Suprapubic skin (tissue), 4 donors: ENCODE measurements at regions not wholly inside any gene's neighbourhood (a gene's known extent, or its start where the extent isn't known, plus 50 kb on each side); places are given as distances from the start of the nearest gene placed in this dataset.

Experiments used
- DNase-seq, 2 donors: peaks; one replicate each; pipeline ENCODE4 v3.0.0-alpha.2; 2019; ENCODE audit warnings: low spot score in 2 of 2
- H3K27ac ChIP-seq: fragments of 200-600 bp; sonication (generic); one replicate; pipeline ENCODE4 v1.5.1; 2019
- H3K27me3 ChIP-seq: fragments of 200-600 bp; sonication (generic); one replicate; pipeline ENCODE4 v1.5.1; 2019
- H3K36me3 ChIP-seq: fragments of 200-600 bp; sonication (generic); one replicate; pipeline ENCODE4 v1.5.1; 2019
- H3K4me1 ChIP-seq: fragments of 200-600 bp; sonication (generic); one replicate; pipeline ENCODE4 v1.5.1; 2019
- H3K4me3 ChIP-seq: fragments of 200-600 bp; sonication (generic); one replicate; pipeline ENCODE4 v1.5.1; 2019; ENCODE audit warnings: mild to moderate bottlenecking
- H3K9me3 ChIP-seq: fragments of 200-600 bp; sonication (generic); one replicate; pipeline ENCODE4 v1.5.1; 2019
- CTCF ChIP-seq, 2 donors: fragments of 200-600 bp in 1 of 2; fragments of 450-650 bp in 1 of 2; sonication (generic) in 1 of 2; IDR thresholded peaks; one replicate each; pipeline ENCODE4 v1.5.1; 2016 to 2019; ENCODE audit warnings: antibody characterized with exemption in 2 of 2, mild to moderate bottlenecking in 1 of 2, moderate library complexity in 1 of 2
- EP300 ChIP-seq: sonication (generic); formaldehyde crosslinking; IDR thresholded peaks from one replicate; pipeline ENCODE4 v1.6.1; 2017; ENCODE audit warnings: antibody characterized with exemption
- POLR2A ChIP-seq, 2 donors: fragments of 450-650 bp; IDR thresholded peaks; one replicate each; pipeline ENCODE4 v1.6.1; 2017; ENCODE audit warnings: antibody characterized with exemption in 2 of 2, mild to moderate bottlenecking in 2 of 2, moderate library complexity in 2 of 2
- POLR2AphosphoS5 ChIP-seq, 3 donors: sonication (generic); formaldehyde crosslinking; IDR thresholded peaks; one replicate each; pipeline ENCODE4 v1.6.1; 2017; ENCODE audit warnings: antibody characterized with exemption in 3 of 3
- WGBS: methylation state at CpG from one replicate; pipeline ENCODE4 v1.1.5; 2018; 5-methylcytosine and 5-hydroxymethylcytosine counted together

GRCh38 chr22:49449811-49450446 is 377.7 kb downstream of the BRD1 start:
- no peaks in the 10 kb centered on the region for H3K9me3 ChIP-seq
- H3K4me1 ChIP-seq = no peaks in the 10 kb centered on the region
- H3K27ac ChIP-seq = no peak overlapping the region
- no peak overlapping the region for H3K4me3 ChIP-seq
- peaks cover 74% of the 10 kb centered on the region for H3K27me3 ChIP-seq
- peak in 1 of 2 donors; percentile 47 for DNase-seq
- H3K36me3 ChIP-seq = no peaks in the 10 kb centered on the region
- WGBS = 20% methylated on average over 29 of the region's 38 CpGs
- no peak for TF ChIP-seq EP300
- no peak for TF ChIP-seq POLR2A (IDR thresholded peaks at IDR 0.05)
- TF ChIP-seq CTCF (IDR thresholded peaks at IDR 0.05) = no peak
- no peak for TF ChIP-seq POLR2AphosphoS5 (IDR thresholded peaks at IDR 0.05)

DNA sequence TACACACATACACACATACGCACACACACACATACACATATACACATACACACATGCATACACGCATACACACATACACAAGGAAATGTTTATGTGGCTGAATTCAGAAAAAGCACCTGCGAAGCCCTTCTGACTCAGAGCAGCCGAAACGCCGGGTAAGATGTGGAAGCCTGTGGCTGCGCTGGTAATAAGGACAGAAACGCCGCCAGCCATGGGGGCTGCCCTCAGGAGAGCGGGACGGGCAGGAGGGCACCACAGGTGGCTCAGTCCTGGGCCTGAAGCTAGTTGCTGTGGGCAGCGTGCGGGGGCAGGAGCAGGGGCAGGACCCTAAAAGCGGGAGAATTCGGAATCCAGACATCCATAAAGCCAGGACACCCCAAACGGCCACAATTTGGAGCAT is 378.3 kb downstream of the BRD1 start:
- Histone ChIP-seq H3K27me3 (peaks cover 73% of the 10 kb centered on the region), H3K4me1 (no peaks in the 10 kb centered on the region), H3K4me3 (no peak overlapping the region), H3K27ac (no peak overlapping the region), H3K36me3 (no peaks in the 10 kb centered on the region), H3K9me3 (no peaks in the 10 kb centered on the region)
- 72% methylated on average over 16 of the region's 16 CpGs for WGBS
- DNase-seq = peak in 1 of 2 donors; percentile 9
- TF ChIP-seq CTCF (IDR thresholded peaks at IDR 0.05) = no peak
- no peak for TF ChIP-seq POLR2AphosphoS5 (IDR thresholded peaks at IDR 0.05)
- TF ChIP-seq EP300 = no peak
- TF ChIP-seq POLR2A (IDR thresholded peaks at IDR 0.05) = no peak

DNA sequence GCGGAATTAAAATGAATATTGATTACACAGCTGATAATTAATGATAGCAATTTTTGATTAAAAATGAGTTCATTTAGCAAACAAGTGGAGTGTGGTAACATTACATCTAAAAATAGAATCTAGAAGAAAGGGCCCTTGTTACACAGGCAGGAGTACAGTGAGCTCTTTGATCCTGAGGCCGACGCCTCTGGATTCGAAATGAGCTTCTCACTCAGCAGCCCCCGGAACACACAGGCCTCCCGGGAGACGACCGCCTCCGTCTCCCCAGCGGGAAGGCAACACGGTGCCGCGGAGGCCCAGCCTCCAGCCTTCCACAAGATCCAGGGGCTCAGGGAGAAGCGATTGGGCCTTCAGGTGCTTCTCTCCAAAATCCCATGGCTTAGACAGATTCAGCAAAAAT is 379.1 kb downstream of the BRD1 start:
- Histone ChIP-seq H3K27me3 (peaks cover 65% of the 10 kb centered on the region), H3K4me1 (no peaks in the 10 kb centered on the region), H3K4me3 (no peak overlapping the region), H3K27ac (no peak overlapping the region), H3K9me3 (no peaks in the 10 kb centered on the region), H3K36me3 (no peaks in the 10 kb centered on the region)
- TF ChIP-seq POLR2A (IDR thresholded peaks at IDR 0.05) (no peak), CTCF (IDR thresholded peaks at IDR 0.05) (no peak), EP300 (no peak), POLR2AphosphoS5 (IDR thresholded peaks at IDR 0.05) (no peak)
- WGBS = 49% methylated on average over 14 of the region's 14 CpGs
- peak in 1 of 2 donors; percentile 52 for DNase-seq

- Histone ChIP-seq H3K36me3 (no peaks in the 10 kb centered on the region), H3K27me3 (peaks cover 60% of the 10 kb centered on the region)
Measured at GRCh38 chr22:49447837-49448236, 379.8 kb downstream of the BRD1 start.

More at GRCh38 chr22:49447837-49448236, 379.8 kb downstream of the BRD1 start:
- WGBS = 87% methylated on average over 13 of the region's 13 CpGs
- H3K4me1 ChIP-seq = no peaks in the 10 kb centered on the region
- H3K4me3 ChIP-seq = no peak overlapping the region
- no peak for TF ChIP-seq CTCF (IDR thresholded peaks at IDR 0.05)
- no peak for TF ChIP-seq EP300
- TF ChIP-seq POLR2AphosphoS5 (IDR thresholded peaks at IDR 0.05) = no peak
- no peak for TF ChIP-seq POLR2A (IDR thresholded peaks at IDR 0.05)
- no peak overlapping the region for H3K27ac ChIP-seq
- H3K9me3 ChIP-seq = no peaks in the 10 kb centered on the region
- DNase-seq = peak in 1 of 2 donors; percentile 18
